ENCODE measurements at regions not wholly inside any gene's neighbourhood (a gene's known extent, or its start where the extent isn't known, plus 50 kb on each side); places are given as distances from the start of the nearest gene placed in this dataset.

DNA sequence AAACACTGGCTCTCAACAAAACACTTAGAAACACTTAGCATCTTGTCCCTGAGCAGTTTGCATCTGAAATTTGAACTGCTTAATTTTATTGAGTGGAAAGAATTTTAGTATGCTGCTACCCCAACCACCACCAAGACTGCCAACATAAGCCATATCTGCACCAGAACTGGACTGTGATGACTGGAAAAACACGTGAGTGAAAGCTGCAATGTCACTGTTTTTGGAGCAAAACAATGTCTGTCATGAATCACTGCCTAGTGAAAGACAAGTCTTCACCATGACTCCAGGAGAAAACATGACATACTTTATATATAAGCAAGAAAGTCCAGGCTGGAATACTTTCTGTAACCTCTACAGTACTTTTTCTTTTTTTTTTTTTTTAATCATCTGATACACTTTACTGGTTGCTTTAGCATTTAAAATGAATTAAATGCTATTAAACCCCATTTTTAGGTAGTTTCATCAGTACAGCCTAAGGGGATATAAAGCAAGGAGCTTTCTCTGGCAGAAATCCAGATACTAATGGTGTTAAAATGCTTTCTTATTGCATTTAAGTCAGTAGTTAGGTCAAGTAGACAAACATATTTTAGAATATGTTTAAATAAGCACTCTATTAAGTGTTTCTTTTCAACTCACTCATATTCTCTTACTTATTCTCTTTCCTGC is 2129.4 kb upstream of the PIK3C3 start:
- H3K9me3 ChIP-seq, result no peaks in the 10 kb centered on the region
- ChIA-PET POLR2A (no interaction called here), CTCF (no interaction called here)
- H3K4me1 ChIP-seq, result no peaks in the 10 kb centered on the region
- H3K36me3 ChIP-seq (ENCODE audit: control insufficient read depth, insufficient read depth, low read length), result no peaks in the 10 kb centered on the region
- Mint-ChIP-seq H3K9me3 (ENCODE audit: unreplicated experiment) (no peaks in the 10 kb centered on the region), H3K4me3 (ENCODE audit: unreplicated experiment) (no peak overlapping the region), H3K4me1 (ENCODE audit: low read depth, unreplicated experiment) (no peaks in the 10 kb centered on the region), H3K27me3 (ENCODE audit: insufficient read depth, unreplicated experiment) (peaks cover 5% of the 10 kb centered on the region), H3K36me3 (ENCODE audit: insufficient read depth, unreplicated experiment) (no peaks in the 10 kb centered on the region), H3K27ac (ENCODE audit: unreplicated experiment) (no peak overlapping the region)
- no TSS peak for BruUV-seq (replicated peaks)
- intact Hi-C loops (cut with micrococcal nuclease; ENCODE audit: unreplicated experiment), result no loop called here
- no peak overlapping the region for H3K4me3 ChIP-seq (ENCODE audit: low read depth, low read length)
- TF ChIP-seq, protein P1, sequence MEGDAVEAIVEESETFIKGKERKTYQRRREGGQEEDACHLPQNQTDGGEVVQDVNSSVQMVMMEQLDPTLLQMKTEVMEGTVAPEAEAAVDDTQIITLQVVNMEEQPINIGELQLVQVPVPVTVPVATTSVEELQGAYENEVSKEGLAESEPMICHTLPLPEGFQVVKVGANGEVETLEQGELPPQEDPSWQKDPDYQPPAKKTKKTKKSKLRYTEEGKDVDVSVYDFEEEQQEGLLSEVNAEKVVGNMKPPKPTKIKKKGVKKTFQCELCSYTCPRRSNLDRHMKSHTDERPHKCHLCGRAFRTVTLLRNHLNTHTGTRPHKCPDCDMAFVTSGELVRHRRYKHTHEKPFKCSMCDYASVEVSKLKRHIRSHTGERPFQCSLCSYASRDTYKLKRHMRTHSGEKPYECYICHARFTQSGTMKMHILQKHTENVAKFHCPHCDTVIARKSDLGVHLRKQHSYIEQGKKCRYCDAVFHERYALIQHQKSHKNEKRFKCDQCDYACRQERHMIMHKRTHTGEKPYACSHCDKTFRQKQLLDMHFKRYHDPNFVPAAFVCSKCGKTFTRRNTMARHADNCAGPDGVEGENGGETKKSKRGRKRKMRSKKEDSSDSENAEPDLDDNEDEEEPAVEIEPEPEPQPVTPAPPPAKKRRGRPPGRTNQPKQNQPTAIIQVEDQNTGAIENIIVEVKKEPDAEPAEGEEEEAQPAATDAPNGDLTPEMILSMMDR (IDR thresholded peaks at IDR 0.05; ENCODE audit: insufficient read depth in 1 of 2, low read depth in 1 of 2, low read length in 1 of 2, severe bottlenecking in 1 of 2, unreplicated experiment in 1 of 2), result no peak
- no peaks in the 10 kb centered on the region for H3K27me3 ChIP-seq (replicated peaks; ENCODE audit: control insufficient read depth, insufficient read depth, low read length)
- no peak for DNase-seq

DNA sequence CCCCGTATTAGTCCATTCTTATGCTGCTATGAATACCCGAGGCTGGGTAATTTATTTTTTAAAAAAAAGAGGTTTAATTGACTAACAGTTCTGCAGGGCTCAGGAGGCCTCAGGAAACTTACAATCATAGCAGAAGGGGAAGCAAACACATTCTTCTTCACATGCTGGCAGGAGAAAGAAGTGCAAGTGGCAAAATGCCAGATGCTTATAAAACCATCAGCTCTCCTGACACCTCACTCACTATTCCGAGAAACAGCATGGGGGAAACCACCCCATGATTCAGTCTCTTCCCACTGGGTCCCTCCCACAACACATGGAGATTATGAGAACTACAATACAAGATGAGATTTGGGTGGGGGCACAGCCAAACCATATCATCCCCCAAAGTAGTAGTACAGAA is 2148.5 kb upstream of the PIK3C3 start:
- DNase-seq, result no peak
- Histone ChIP-seq H3K9me3 (no peaks in the 10 kb centered on the region), H3K36me3 (ENCODE audit: control insufficient read depth, insufficient read depth, low read length) (no peaks in the 10 kb centered on the region), H3K4me1 (no peaks in the 10 kb centered on the region), H3K4me3 (ENCODE audit: low read depth, low read length) (no peak overlapping the region), H3K27me3 (replicated peaks; ENCODE audit: control insufficient read depth, insufficient read depth, low read length) (no peaks in the 10 kb centered on the region)
- CTCF ChIA-PET, result no interaction called here
- no peak overlapping the region for H3K4me3 Mint-ChIP-seq (ENCODE audit: unreplicated experiment)
- TF ChIP-seq, protein P1 (IDR thresholded peaks at IDR 0.05; ENCODE audit: insufficient read depth in 1 of 2, low read depth in 1 of 2, low read length in 1 of 2, severe bottlenecking in 1 of 2, unreplicated experiment in 1 of 2), result no peak
- POLR2A ChIA-PET, result no interaction called here
- H3K27me3 Mint-ChIP-seq (ENCODE audit: insufficient read depth, unreplicated experiment), result peaks cover 4% of the 10 kb centered on the region
- H3K9me3 Mint-ChIP-seq (ENCODE audit: unreplicated experiment), result no peaks in the 10 kb centered on the region
- H3K36me3 Mint-ChIP-seq (ENCODE audit: insufficient read depth, unreplicated experiment), result no peaks in the 10 kb centered on the region
- no TSS peak for BruUV-seq (replicated peaks)
- H3K27ac Mint-ChIP-seq (ENCODE audit: unreplicated experiment), result no peak overlapping the region
- H3K4me1 Mint-ChIP-seq (ENCODE audit: low read depth, unreplicated experiment), result no peaks in the 10 kb centered on the region
- intact Hi-C loops (cut with micrococcal nuclease; ENCODE audit: unreplicated experiment), result loop anchor here (10.0 kb wide), 1 partner anchor 52 kb away; no protein-coding TSS in a partner anchor

DNA sequence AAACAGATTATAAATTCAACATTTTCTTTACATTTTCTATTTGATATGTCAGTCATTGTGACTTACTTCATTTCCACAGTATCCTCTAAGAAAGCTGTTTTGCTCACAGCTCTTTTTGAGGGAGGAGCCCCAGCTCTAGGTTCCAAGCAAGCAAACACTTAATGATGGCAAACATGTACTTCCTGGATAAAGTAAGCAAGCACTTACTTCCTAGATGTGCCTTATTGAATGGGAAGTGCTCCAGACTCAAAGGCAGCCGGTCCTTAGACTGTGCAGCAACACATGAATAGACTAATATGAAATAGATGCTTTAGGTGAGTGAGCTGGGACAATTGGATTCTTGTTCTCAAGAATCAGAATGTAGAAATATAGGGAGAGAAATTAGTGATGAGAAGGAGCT is 2149.8 kb upstream of the PIK3C3 start:
- H3K4me1 ChIP-seq, result no peaks in the 10 kb centered on the region
- Mint-ChIP-seq H3K4me1 (ENCODE audit: low read depth, unreplicated experiment) (no peaks in the 10 kb centered on the region), H3K27ac (ENCODE audit: unreplicated experiment) (no peak overlapping the region), H3K9me3 (ENCODE audit: unreplicated experiment) (no peaks in the 10 kb centered on the region), H3K36me3 (ENCODE audit: insufficient read depth, unreplicated experiment) (no peaks in the 10 kb centered on the region), H3K27me3 (ENCODE audit: insufficient read depth, unreplicated experiment) (peaks cover 4% of the 10 kb centered on the region), H3K4me3 (ENCODE audit: unreplicated experiment) (no peak overlapping the region)
- no peaks in the 10 kb centered on the region for H3K27me3 ChIP-seq (replicated peaks; ENCODE audit: control insufficient read depth, insufficient read depth, low read length)
- TF ChIP-seq, protein P1 (IDR thresholded peaks at IDR 0.05; ENCODE audit: insufficient read depth in 1 of 2, low read depth in 1 of 2, low read length in 1 of 2, severe bottlenecking in 1 of 2, unreplicated experiment in 1 of 2), result no peak
- H3K36me3 ChIP-seq (ENCODE audit: control insufficient read depth, insufficient read depth, low read length), result no peaks in the 10 kb centered on the region
- ChIA-PET POLR2A (no interaction called here), CTCF (no interaction called here)
- intact Hi-C loops (cut with micrococcal nuclease; ENCODE audit: unreplicated experiment), result loop anchor here (10.0 kb wide), 1 partner anchor 50 kb away; no protein-coding TSS in a partner anchor
- BruUV-seq (replicated peaks), result no TSS peak
- no peak overlapping the region for H3K4me3 ChIP-seq (ENCODE audit: low read depth, low read length)
- H3K9me3 ChIP-seq, result no peaks in the 10 kb centered on the region
- DNase-seq, result no peak

Measured in Caco-2 (cell line).